Liver (tissue), 3 donors: ENCODE measurements at regions not wholly inside any gene's neighbourhood (a gene's known extent, or its start where the extent isn't known, plus 50 kb on each side); places are given as distances from the start of the nearest gene placed in this dataset.

Experiments used
- EGR1 ChIP-seq, 2 donors: IDR thresholded peaks; 2 replicates each; pipeline ENCODE4 v1.6.1; 2016 to 2018; ENCODE audit warnings: antibody characterized with exemption in 2 of 2, low read depth in 2 of 2
- GABPA ChIP-seq, 2 donors: IDR thresholded peaks in 1 of 2; conservative IDR thresholded peaks in 1 of 2; 2 replicates each; pipeline ENCODE4 v1.6.1; 2016; ENCODE audit warnings: antibody characterized with exemption in 2 of 2, mild to moderate bottlenecking in 1 of 2, moderate library complexity in 1 of 2
- HNF4G ChIP-seq: IDR thresholded peaks from 2 replicates; pipeline ENCODE4 v1.6.1; 2016; ENCODE audit warnings: antibody characterized with exemption
- JUND ChIP-seq, 2 donors: IDR thresholded peaks; 2 replicates each; pipeline ENCODE4 v1.6.1; 2016; ENCODE audit warnings: antibody characterized with exemption in 2 of 2
- MAX ChIP-seq: IDR thresholded peaks from 2 replicates; pipeline ENCODE4 v1.6.1; 2016; ENCODE audit warnings: antibody characterized with exemption
- RAD21 ChIP-seq, 2 donors: IDR thresholded peaks; 2 replicates each; pipeline ENCODE4 v1.6.1; 2016; ENCODE audit warnings: antibody characterized with exemption in 2 of 2, mild to moderate bottlenecking in 2 of 2
- REST ChIP-seq: IDR thresholded peaks from 2 replicates; pipeline ENCODE4 v1.6.1; 2016; ENCODE audit warnings: antibody characterized with exemption, mild to moderate bottlenecking
- RXRA ChIP-seq, 2 donors: IDR thresholded peaks; 2 replicates each; pipeline ENCODE4 v1.6.1; 2017 to 2018; ENCODE audit warnings: antibody characterized with exemption in 2 of 2, mild to moderate bottlenecking in 1 of 2
- SP1 ChIP-seq: IDR thresholded peaks from 2 replicates; pipeline ENCODE4 v1.6.1; 2018; ENCODE audit warnings: antibody characterized with exemption, mild to moderate bottlenecking
- TAF1 ChIP-seq: conservative IDR thresholded peaks from 2 replicates; pipeline ENCODE4 v1.6.1; 2016; ENCODE audit warnings: antibody characterized with exemption, mild to moderate bottlenecking
- TF ChIP-seq, protein P1 (sequence below): fragments of 150-350 bp; IDR thresholded peaks from 2 replicates; pipeline ENCODE4 v1.5.1; 2017; ENCODE audit warnings: improper control_type of control experiment, low read depth, low read length; ENCODE audit not compliant: missing input control
- TF ChIP-seq, protein P2 (sequence below): IDR thresholded peaks from 2 replicates; pipeline ENCODE4 v1.6.1; 2016; ENCODE audit warnings: antibody characterized with exemption
- donor health status: healthy.
- donor health status: healthy.

DNA sequence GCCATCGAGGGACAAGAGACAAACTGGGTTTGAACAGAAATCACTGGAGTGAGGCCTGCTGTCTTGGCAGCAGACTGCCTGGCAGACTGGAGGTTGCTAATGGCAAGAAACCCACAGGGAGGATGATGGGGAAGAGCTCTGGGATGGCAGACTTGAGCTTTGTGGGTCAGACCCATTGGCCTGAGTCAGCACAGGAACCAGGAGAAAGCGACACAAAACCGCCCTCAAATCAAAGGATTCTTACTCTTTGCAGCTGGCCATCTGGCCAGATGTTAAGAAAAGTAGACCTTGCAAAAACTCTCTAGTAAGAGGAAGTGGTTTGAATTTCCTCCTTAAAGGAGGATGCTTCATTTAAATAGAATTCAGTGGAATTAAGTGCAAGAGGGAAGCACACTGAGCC lies 195.2 kb upstream of the JUN start:
- no peak for TF ChIP-seq REST
- no peak for TF ChIP-seq RXRA (IDR thresholded peaks at IDR 0.05)
- TF ChIP-seq JUND (IDR thresholded peaks at IDR 0.05), result no peak
- TF ChIP-seq, protein P1, sequence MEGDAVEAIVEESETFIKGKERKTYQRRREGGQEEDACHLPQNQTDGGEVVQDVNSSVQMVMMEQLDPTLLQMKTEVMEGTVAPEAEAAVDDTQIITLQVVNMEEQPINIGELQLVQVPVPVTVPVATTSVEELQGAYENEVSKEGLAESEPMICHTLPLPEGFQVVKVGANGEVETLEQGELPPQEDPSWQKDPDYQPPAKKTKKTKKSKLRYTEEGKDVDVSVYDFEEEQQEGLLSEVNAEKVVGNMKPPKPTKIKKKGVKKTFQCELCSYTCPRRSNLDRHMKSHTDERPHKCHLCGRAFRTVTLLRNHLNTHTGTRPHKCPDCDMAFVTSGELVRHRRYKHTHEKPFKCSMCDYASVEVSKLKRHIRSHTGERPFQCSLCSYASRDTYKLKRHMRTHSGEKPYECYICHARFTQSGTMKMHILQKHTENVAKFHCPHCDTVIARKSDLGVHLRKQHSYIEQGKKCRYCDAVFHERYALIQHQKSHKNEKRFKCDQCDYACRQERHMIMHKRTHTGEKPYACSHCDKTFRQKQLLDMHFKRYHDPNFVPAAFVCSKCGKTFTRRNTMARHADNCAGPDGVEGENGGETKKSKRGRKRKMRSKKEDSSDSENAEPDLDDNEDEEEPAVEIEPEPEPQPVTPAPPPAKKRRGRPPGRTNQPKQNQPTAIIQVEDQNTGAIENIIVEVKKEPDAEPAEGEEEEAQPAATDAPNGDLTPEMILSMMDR, result no peak
- TF ChIP-seq MAX, result no peak
- no peak for TF ChIP-seq RAD21 (IDR thresholded peaks at IDR 0.05)
- no peak for TF ChIP-seq HNF4G
- TF ChIP-seq, protein P2, sequence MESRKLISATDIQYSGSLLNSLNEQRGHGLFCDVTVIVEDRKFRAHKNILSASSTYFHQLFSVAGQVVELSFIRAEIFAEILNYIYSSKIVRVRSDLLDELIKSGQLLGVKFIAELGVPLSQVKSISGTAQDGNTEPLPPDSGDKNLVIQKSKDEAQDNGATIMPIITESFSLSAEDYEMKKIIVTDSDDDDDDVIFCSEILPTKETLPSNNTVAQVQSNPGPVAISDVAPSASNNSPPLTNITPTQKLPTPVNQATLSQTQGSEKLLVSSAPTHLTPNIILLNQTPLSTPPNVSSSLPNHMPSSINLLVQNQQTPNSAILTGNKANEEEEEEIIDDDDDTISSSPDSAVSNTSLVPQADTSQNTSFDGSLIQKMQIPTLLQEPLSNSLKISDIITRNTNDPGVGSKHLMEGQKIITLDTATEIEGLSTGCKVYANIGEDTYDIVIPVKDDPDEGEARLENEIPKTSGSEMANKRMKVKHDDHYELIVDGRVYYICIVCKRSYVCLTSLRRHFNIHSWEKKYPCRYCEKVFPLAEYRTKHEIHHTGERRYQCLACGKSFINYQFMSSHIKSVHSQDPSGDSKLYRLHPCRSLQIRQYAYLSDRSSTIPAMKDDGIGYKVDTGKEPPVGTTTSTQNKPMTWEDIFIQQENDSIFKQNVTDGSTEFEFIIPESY, result no peak
- TF ChIP-seq SP1, result no peak
- no peak for TF ChIP-seq GABPA (IDR thresholded peaks at IDR 0.05 in 1 of 2, conservative IDR thresholded peaks at IDR 0.05 in 1 of 2)
- TF ChIP-seq TAF1, result no peak
- no peak for TF ChIP-seq EGR1 (IDR thresholded peaks at IDR 0.05; ENCODE audit: low read depth in 2 of 2)
